Middle frontal gyrus (tissue), 1 donor: ENCODE measurements at regions not wholly inside any gene's neighbourhood (a gene's known extent, or its start where the extent isn't known, plus 50 kb on each side); places are given as distances from the start of the nearest gene placed in this dataset.

ENCODE experiments used
- DNase-seq: peaks from one replicate; pipeline ENCODE4 v3.0.0-alpha.2; 2015; ENCODE audit warnings: low spot score; ENCODE audit errors: extremely low spot score

DNA sequence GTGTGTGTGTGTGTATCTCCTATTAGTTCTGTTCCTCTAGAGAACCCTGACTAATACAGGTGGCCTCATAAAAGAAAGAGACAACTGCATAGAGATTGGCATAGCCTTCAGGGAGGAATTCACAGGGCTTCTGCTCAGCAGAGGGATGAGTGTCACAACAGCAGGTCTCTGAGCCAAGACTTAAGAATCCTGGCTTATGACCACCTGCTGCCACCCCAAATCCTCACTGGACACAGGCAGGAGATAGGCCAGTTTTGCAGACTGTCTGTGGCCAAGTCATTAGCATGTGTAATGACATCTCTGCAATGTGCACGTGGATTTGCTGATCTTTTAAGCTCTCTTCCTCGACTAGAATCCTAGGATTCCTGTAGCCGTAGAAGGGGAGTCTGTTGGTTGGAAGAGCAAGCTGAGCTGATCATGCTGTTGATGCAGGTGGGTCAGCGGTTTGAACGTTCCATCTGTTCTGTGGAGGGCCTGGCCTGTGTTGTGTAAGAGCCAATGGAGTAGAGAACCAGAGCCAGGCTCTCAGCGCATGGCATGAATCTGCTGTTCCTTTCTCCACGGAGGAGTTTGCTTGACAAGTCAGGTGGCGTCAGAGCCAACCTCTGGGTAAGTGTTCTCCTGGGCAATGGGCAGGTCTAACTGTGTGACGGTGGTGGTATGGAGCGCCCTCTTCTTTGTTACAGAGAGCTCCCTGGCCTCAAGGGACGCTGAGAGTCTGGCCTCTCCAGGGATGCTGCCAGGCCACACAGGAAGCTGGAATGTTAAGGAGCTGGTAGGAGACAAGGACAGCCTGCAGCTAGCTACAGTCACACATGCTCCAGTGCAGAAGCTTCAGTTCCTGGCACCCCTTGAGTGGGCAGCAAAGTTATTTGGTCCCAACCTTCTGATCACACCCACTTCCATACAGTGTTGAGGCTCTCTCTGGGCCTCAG is 503.1 kb downstream of the FOXO1 start:
- no peak for DNase-seq

- no peak for DNase-seq
These were observed 502.3 kb downstream of the FOXO1 start for GRCh38 chr13:40164133-40164532.

DNA sequence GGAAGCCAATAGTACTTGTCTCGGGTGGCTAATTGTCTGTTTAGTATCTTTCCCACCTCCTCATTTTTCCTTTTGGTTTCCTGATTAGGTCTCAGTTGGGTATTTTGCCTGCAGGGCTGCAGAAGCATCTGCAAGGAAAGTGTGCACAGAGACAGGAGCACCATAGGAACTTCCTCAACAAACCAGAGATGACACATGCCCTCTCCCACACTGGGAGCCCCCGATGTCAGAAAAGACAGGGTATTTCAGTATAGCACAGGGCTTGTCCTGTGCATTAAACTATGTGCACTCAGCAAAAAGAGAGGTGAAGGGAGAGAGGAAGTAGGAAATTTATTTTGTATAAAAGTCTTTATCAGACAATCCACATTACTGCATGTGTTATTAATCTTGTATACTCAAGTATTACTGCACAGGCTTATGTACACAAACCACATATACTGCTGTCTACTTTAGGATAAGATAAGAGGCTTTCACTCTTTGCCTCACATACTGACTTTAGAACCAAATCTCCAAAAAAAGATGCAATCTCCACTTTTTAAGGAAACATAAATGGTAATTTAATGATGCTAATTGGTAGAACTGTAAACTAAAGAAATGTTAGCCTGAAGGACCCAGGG is 501.0 kb downstream of the FOXO1 start:
- DNase-seq = no peak

GRCh38 chr13:40167327-40167726 is 499.1 kb downstream of the FOXO1 start:
- no peak for DNase-seq

DNA sequence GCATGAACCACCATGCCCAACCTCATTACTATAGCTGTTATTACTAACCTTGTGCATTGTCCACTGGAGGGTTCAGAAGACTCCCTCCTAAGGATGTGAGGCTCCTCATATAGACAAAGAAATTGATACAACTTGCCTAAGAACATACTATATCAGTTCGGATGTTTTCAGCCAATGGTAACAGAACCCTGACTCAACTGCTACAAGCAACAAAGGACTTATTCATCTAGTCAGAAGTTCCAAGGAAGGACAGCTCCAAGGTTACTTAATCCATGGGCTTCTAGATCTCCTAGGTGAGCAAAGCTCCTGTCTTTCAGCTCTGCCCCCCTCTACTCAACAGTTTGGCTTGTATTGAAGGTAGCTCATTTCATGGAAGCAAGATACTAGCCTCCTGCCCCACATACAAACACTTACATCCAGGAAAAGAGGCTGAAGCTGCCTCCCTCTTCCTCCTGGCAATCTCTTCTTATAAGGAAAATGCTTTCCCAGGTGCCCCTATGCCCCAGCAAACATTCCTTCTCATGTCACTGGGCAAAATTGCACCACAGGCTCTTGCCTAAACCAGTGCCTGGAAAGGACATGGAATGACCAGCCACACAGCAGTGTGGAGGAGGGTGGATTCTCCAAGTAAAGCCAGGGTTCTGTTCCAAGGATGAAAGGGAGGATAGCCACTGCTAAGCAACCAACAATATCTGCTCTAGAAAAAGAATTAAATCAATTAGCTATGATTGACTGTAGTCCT is 497.8 kb downstream of the FOXO1 start:
- DNase-seq = no peak

- no peak for DNase-seq
These were observed 497.0 kb downstream of the FOXO1 start for GRCh38 chr13:40169476-40169875.

- DNase-seq = no peak
These were observed 496.4 kb downstream of the FOXO1 start for GRCh38 chr13:40170091-40170490.

DNA sequence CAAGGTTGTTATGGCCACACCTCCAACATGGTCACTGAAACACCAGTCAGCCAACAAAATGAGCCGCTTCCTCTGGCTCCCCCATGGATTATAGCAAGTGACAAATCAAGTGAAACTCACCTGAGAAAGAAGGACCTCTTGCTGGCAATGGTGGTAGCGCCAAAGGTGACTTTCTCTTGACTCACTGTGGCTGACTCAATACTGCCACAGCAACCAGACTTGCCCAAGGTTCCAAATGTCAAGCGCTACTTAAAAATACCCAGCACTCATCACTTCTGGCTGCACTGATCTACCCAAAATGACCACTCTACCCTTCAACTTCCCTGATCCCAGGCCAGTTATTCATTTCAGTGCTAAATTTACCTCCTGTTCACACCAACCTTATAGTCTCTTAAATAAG is 495.5 kb downstream of the FOXO1 start:
- DNase-seq = no peak

- no peak for DNase-seq
These were observed 494.9 kb downstream of the FOXO1 start for GRCh38 chr13:40171566-40171965.

DNA sequence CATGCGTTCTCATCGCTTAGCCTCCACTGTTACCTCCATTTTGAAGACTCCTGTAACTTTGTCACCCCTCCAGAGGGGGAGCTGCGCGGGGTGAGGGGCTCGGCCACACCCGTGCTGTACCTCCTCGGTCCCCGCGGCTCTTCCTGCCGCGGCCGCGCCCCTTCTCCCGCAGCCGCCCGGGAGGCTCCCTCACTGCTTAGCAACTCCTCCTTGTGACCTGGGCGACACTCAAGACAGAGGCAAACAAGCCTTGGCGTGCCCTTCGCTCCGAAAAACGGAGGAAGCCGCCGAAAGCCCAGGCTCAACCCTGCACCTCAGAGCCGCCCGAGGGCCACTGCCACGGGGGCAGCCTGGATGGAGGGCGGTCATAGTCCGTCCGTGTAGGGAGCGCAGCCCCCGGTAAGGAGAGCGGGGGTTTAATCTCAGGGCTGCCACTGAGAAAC is 494.3 kb downstream of the FOXO1 start:
- DNase-seq = no peak

GRCh38 chr13:40172878-40173277 is 493.6 kb downstream of the FOXO1 start:
- no peak for DNase-seq

GRCh38 chr13:40175639-40176038 is 490.8 kb downstream of the FOXO1 start:
- no peak for DNase-seq

GRCh38 chr13:40176242-40176641 is 490.2 kb downstream of the FOXO1 start:
- no peak for DNase-seq

- DNase-seq = no peak
These were observed 488.3 kb downstream of the FOXO1 start for GRCh38 chr13:40178130-40178529.

DNA sequence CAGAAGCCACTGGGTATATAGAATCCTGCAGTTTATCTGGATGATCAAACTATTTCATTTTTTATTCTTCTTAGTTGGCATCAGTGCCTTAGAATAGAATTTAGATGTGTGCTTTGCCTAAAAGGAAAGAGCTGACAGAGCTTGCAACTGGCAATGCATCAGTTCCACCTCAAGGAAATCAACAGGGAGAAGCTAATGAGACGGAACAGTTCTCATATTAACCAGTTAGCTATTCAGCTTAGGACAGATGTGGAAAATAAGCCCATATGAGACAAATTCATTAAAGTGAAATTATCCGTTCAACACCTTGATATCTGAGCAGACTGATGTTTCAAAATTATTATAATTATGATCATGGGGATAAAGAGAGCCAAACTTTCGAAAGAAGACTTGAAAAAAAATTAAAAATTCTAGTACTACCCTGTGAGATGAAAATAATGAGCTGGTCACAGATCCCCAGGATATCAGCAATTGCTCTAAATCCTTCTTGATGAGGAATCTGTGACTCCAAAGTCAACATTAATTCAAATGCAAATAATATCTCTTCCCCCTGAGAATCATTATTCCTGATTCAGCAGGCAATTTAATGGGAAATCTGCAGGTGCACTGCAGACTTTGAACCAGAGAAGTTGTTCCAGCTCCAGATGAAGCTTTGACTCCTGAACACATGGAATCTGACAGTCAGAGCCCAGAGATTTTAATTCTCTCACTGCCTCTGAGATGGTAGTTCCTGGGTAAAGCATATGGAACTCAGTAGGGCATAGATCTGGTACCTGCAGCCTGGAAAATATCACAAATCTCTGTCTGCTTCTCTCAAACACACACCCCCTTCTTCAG is 486.8 kb downstream of the FOXO1 start:
- DNase-seq = no peak

- DNase-seq = no peak
These were observed 485.7 kb downstream of the FOXO1 start for GRCh38 chr13:40180776-40181175.

- no peak for DNase-seq
These were observed 485.1 kb downstream of the FOXO1 start for GRCh38 chr13:40181203-40181845.

DNA sequence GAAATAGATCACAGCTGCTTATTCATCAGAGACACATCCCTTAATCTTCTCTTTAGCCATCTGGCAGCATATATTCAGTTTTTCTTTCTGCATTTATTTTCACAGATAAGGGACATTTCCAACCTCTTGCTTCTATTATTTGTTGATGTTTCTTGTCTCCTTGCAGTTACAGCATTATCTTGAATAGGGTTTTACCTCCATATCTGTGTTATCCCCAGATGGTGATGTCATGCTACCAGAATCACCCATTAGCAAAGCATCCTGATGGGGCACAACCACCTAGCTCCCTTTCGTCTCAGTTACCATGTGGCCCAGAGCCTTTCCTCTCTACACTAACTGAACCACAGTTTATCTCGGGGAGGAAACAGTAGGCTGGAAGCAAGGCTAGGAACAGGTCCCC is 483.9 kb downstream of the FOXO1 start:
- no peak for DNase-seq

GRCh38 chr13:40185414-40185813 is 481.0 kb downstream of the FOXO1 start:
- no peak for DNase-seq

GRCh38 chr13:40186041-40186440 is 480.4 kb downstream of the FOXO1 start:
- no peak for DNase-seq
